Right cardiac atrium (tissue), 5 donors: ENCODE measurements at regions not wholly inside any gene's neighbourhood (a gene's known extent, or its start where the extent isn't known, plus 50 kb on each side); places are given as distances from the start of the nearest gene placed in this dataset.
A peak's percentile ranks its signal among the peaks of the same experiment; 100 is the strongest.

Experiments
- ATAC-seq, 2 donors: fragments of 200-7000 bp; cut with Tn5 transposase; one replicate each; pipeline versions ENCODE4 v1.8.0 to v1.9.1; 2020; ENCODE audit warnings: moderate library complexity in 2 of 2, mild to moderate bottlenecking in 1 of 2
- DNase-seq, 3 donors: peaks; one replicate each; pipeline ENCODE4 v3.0.0-alpha.2; 2020
- H3K27ac ChIP-seq: one replicate; pipeline ENCODE4 v1.5.1; 2013; ENCODE audit warnings: mild to moderate bottlenecking, low read length, control low read depth, moderate library complexity
- H3K27me3 ChIP-seq: one replicate; pipeline ENCODE4 v1.6.1; 2013; ENCODE audit not compliant: control insufficient read depth, insufficient read depth
- H3K4me1 ChIP-seq: one replicate; pipeline ENCODE4 v1.6.1; 2013; ENCODE audit warnings: low read length; ENCODE audit not compliant: control insufficient read depth, insufficient read depth
- H3K4me3 ChIP-seq: one replicate; pipeline ENCODE4 v1.5.1; 2013; ENCODE audit warnings: low read length, control low read depth
- H3K9me3 ChIP-seq: one replicate; pipeline ENCODE4 v1.6.1; 2013; ENCODE audit warnings: low read length; ENCODE audit not compliant: control insufficient read depth
- WGBS: extraction: QIAGEN DNeasy Blood & Tissue Kit; methylation state at CpG from one replicate; pipeline ENCODE4 v1.1.7; 2013; 5-methylcytosine and 5-hydroxymethylcytosine counted together
- intact Hi-C, 4 donors: fragments of 100-400 bp; cut with DNase I; formaldehyde crosslinking; loops; one replicate each; pipeline versions ENCODE4 v1.11.0 to v1.14.0; 2022 to 2023
- donor health status: healthy with polysubstance abuse.
- donor health status: DM: no; HTN: yes; CAD: no.
- donor health status: DM: no; HTN: no; CAD: no.
- donor health status: DM: no; HTN: yes; CAD: no; lungs with severe emphysema.
- donor health status: DM: yes; HTN: yes; CAD: no.

DNA sequence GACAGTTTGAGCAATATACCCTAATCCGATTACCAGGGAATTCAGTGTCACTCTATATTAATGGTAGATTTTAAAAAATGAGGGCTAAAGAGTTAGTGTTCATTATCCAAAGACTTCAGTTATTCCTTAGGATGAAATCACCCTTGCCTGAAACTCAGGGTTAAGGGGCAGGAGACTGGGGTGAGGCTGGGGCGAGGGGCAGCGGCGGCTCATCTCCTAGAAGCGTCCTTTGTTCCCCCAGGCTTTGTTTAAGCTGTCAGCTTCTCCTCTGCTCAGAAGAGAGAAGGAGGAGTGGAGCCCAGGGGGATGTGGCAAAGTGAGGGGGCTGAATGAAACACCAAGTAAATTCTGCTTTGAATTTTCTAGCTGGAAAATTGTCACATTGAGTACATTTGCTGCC is 117.7 kb upstream of the ELAC2 start:
- no peaks in the 10 kb centered on the region for H3K27me3 ChIP-seq
- no peak overlapping the region for H3K27ac ChIP-seq
- H3K4me3 ChIP-seq, result no peak overlapping the region
- H3K4me1 ChIP-seq, result no peaks in the 10 kb centered on the region
- ATAC-seq (no peak), DNase-seq (no peak)
- 36% methylated on average over 5 of the region's 5 CpGs for WGBS
- intact Hi-C loops, result no loop called here
- H3K9me3 ChIP-seq, result no peaks in the 10 kb centered on the region

- WGBS, result 18% methylated on average over 1 of the region's 1 CpG
- no peak for ATAC-seq
- Histone ChIP-seq H3K9me3 (no peaks in the 10 kb centered on the region), H3K27me3 (no peaks in the 10 kb centered on the region), H3K4me1 (no peaks in the 10 kb centered on the region), H3K4me3 (no peak overlapping the region), H3K27ac (no peak overlapping the region)
- intact Hi-C loops, result no loop called here
- DNase-seq, result no peak
These were observed 116.2 kb upstream of the ELAC2 start for GRCh38 chr17:13134076-13134475.

DNA sequence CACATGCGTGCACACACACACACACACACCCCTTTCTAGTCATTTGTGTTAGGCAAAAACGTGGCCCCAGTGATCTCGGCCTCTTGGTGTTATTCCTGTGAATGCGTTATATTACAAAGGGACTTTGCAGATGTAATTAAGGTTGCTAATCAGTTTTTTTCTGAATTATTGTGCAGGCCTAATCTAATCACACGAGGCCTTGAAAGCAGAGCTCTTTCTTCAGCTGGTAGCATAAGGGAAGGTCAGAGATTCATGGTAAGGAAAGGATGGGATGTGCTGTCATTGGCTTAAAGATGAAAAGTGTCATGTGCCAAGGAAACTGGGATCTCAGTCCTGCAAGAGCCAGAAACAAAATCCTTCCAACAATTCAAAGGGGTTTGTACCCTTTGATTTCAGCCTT is 113.4 kb upstream of the ELAC2 start:
- DNase-seq (no peak), ATAC-seq (no peak)
- Histone ChIP-seq H3K4me3 (no peak overlapping the region), H3K9me3 (no peaks in the 10 kb centered on the region), H3K4me1 (no peaks in the 10 kb centered on the region), H3K27me3 (no peaks in the 10 kb centered on the region), H3K27ac (no peak overlapping the region)
- 54% methylated on average over 5 of the region's 5 CpGs for WGBS
- intact Hi-C loops, result no loop called here

GRCh38 chr17:13129356-13129755 is 111.5 kb upstream of the ELAC2 start:
- Histone ChIP-seq H3K4me3 (no peak overlapping the region), H3K27me3 (no peaks in the 10 kb centered on the region), H3K4me1 (no peaks in the 10 kb centered on the region), H3K9me3 (no peaks in the 10 kb centered on the region), H3K27ac (no peak overlapping the region)
- DNase-seq (no peak), ATAC-seq (no peak)
- intact Hi-C loops, result no loop called here
- WGBS, result 81% methylated on average over 2 of the region's 2 CpGs

- intact Hi-C loops, result no loop called here
- H3K27ac ChIP-seq, result no peak overlapping the region
- H3K27me3 ChIP-seq, result no peaks in the 10 kb centered on the region
- DNase-seq (no peak), ATAC-seq (no peak)
- H3K4me1 ChIP-seq, result no peaks in the 10 kb centered on the region
- H3K4me3 ChIP-seq, result no peak overlapping the region
- H3K9me3 ChIP-seq, result no peaks in the 10 kb centered on the region
- WGBS, result 82% methylated on average over 1 of the region's 1 CpG
These were observed 110.8 kb upstream of the ELAC2 start for GRCh38 chr17:13128676-13129075.

GRCh38 chr17:13127921-13128602 is 110.2 kb upstream of the ELAC2 start:
- Histone ChIP-seq H3K4me3 (no peak overlapping the region), H3K9me3 (no peaks in the 10 kb centered on the region), H3K4me1 (no peaks in the 10 kb centered on the region), H3K27me3 (no peaks in the 10 kb centered on the region), H3K27ac (no peak overlapping the region)
- WGBS, result 84% methylated on average over 8 of the region's 8 CpGs
- no peak for DNase-seq
- intact Hi-C loops, result no loop called here
- ATAC-seq, result no peak

GRCh38 chr17:13120864-13121263 is 103.0 kb upstream of the ELAC2 start:
- 44% methylated on average over 7 of the region's 7 CpGs for WGBS
- H3K9me3 ChIP-seq, result no peaks in the 10 kb centered on the region
- no peak overlapping the region for H3K4me3 ChIP-seq
- no peaks in the 10 kb centered on the region for H3K27me3 ChIP-seq
- DNase-seq, result no peak
- no peaks in the 10 kb centered on the region for H3K4me1 ChIP-seq
- intact Hi-C loops, result no loop called here
- H3K27ac ChIP-seq, result no peak overlapping the region
- ATAC-seq, result no peak

GRCh38 chr17:13118311-13118710 is 100.5 kb upstream of the ELAC2 start:
- no peak for DNase-seq
- intact Hi-C loops, result no loop called here
- H3K27ac ChIP-seq, result no peak overlapping the region
- no peak overlapping the region for H3K4me3 ChIP-seq
- no peaks in the 10 kb centered on the region for H3K9me3 ChIP-seq
- no peaks in the 10 kb centered on the region for H3K27me3 ChIP-seq
- no peak for ATAC-seq
- H3K4me1 ChIP-seq, result no peaks in the 10 kb centered on the region

DNA sequence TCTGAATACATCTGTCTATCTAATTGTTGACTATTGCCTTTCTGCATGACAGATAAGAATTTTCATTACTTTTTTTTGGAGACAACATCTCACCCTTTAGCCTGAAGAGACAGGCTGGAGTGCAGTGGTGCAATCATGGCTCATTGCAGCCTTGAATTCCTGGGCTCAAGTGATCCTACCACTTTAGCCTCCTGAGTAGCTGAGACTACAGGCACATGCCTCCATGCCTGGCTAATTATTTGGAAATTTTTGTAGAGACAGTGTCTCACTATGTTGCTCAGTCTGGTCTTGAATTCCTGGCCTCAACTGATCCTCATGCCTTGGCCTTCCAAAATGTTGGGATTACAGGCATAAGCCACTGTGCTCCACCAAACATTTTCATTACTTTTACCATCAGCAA is 99.8 kb upstream of the ELAC2 start:
- Histone ChIP-seq H3K27ac (no peak overlapping the region), H3K9me3 (no peaks in the 10 kb centered on the region), H3K27me3 (no peaks in the 10 kb centered on the region), H3K4me3 (no peak overlapping the region), H3K4me1 (no peaks in the 10 kb centered on the region)
- intact Hi-C loops, result no loop called here
- ATAC-seq, result no peak
- DNase-seq, result no peak

DNA sequence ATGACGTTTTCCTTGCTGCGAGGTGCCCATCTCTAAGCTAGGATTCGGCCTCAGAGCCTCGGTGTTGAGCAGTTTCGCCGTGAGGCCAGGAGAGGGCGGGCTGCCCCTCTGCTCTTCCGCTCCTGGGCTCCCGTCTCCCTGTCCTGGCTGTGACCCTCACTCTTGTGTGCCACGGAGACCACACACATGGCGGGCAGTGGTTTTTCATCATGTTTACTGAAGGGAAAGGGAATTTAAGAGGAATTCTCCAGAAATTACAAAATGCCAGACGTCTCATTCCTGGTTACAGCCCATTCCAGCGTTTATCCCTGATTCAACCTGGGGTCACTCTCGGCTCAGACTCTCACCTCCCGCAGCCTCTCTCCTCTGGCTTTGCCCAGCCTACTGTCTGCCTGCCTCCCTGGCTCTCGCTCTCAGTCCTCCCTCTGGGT is 96.8 kb upstream of the ELAC2 start:
- intact Hi-C loops, result no loop called here
- H3K4me3 ChIP-seq, result no peak overlapping the region
- DNase-seq, result peak; percentile 19 to 69 (median 52)
- H3K4me1 ChIP-seq, result no peaks in the 10 kb centered on the region
- peak; percentile 69 to 72 for ATAC-seq
- 8% methylated on average over 16 of the region's 16 CpGs for WGBS
- H3K27ac ChIP-seq, result no peak overlapping the region
- H3K9me3 ChIP-seq, result no peaks in the 10 kb centered on the region
- no peaks in the 10 kb centered on the region for H3K27me3 ChIP-seq

- ATAC-seq, result no peak
- H3K9me3 ChIP-seq, result no peaks in the 10 kb centered on the region
- H3K27me3 ChIP-seq, result no peaks in the 10 kb centered on the region
- H3K27ac ChIP-seq, result no peak overlapping the region
- no peak overlapping the region for H3K4me3 ChIP-seq
- no peak for DNase-seq
- intact Hi-C loops, result no loop called here
- H3K4me1 ChIP-seq, result no peaks in the 10 kb centered on the region
- WGBS, result 76% methylated on average over 16 of the region's 16 CpGs
These were observed 96.1 kb upstream of the ELAC2 start for GRCh38 chr17:13113821-13114525.
